ENCODE measurements at regions not wholly inside any gene's neighbourhood (a gene's known extent, or its start where the extent isn't known, plus 50 kb on each side); places are given as distances from the start of the nearest gene placed in this dataset.
"Not testable (repeated sequence)": the region's sequence is repeated elsewhere in the genome, so short reads cannot be mapped to it uniquely, and the experiment has no call there.

DNA sequence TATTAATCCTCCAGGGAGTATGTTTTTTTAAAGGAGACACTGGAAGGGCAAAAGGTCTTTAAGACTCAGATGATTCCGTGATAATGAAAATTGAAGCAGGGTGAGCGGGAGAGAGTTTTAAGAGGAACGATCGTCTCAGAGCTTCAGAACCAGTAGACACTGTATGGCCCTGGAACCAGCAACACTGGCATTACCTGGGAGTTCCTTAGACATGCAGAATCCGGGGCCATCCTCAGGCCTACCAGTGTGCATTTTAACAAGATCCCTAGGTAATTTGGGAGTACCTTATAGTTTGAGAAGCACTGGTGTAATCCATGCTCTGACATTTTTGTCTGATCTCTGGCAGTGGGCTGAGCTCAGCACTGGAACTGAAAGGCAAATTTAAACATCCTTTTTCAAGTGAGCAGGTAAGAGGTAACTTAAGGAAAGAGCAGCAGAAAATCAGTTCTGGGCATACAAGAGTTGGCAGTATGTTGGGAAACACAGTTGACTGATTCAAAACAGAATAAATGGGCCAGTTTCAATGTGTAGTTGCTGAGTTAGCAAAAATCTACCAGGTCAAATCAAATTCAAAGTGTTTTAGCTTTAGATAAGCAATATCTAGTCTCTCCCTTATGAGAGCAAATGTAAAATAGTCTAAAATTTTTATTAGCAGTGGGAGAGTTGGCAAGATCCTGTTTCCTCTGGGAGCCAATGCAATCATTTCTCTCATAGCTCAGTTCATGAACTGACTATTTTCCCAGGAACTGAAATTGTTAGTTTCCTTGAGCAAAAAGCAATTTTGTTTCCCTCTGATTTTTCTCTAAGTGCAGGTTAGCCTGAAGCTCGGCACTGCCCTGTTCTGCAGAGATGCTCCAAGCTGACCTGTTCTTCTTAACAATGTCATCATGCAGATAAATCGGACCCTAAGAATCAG is 97.2 kb upstream of the ELMO1 start:
- DNase-seq (ENCODE audit: insufficient read length, low spot score) (no peak), FAIRE-seq (no peak)

DNA sequence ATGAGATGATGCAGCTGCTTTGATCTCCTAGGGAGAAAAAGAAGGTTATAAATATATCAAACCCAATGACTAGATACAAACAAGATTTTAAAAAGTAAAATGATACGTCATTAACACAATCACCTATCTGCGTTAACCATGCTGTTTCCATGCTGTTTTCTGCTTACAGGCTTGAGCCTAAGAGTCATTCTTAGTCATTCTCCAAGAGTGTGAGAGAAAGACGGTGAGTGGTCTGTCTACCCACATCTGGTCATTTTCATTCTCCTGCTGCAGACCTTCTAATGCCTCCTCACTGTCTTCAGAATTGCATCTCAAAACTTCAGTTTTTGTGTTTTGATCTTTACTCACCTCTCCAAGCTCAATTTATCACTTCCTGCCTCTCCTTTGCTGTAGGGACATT is 98.0 kb upstream of the ELMO1 start:
- FAIRE-seq (no peak), DNase-seq (ENCODE audit: insufficient read length, low spot score) (no peak)

GRCh38 chr7:37549076-37549931 is 100.6 kb upstream of the ELMO1 start:
- no peak for DNase-seq (ENCODE audit: insufficient read length, low spot score)

GRCh38 chr7:37550426-37550825 is 101.8 kb upstream of the ELMO1 start:
- FAIRE-seq (no peak), DNase-seq (ENCODE audit: insufficient read length, low spot score) (no peak)

More at GRCh38 chr7:37549076-37549931, 100.6 kb upstream of the ELMO1 start:
- no peak for FAIRE-seq

DNA sequence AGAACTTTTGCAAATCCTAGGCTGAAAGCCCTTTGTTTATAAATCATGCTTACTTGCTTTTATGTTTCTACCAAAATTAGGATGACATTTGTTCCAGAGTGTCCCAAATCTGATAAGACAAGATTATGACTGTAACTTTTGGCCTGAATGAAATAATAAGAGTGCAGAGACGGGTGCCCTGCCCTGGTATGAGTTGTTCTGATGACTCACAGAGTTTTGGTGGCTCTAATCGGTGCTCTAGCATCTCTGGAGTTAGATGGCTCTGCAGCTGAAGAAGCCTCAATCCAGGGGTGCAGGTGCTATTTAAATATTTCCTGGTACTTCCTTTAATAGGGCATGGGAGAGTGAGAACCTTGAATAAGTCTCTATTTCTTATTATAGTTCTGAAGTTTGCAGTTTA is 102.2 kb upstream of the ELMO1 start:
- FAIRE-seq, result no peak
- DNase-seq (ENCODE audit: insufficient read length, low spot score), result no peak

DNA sequence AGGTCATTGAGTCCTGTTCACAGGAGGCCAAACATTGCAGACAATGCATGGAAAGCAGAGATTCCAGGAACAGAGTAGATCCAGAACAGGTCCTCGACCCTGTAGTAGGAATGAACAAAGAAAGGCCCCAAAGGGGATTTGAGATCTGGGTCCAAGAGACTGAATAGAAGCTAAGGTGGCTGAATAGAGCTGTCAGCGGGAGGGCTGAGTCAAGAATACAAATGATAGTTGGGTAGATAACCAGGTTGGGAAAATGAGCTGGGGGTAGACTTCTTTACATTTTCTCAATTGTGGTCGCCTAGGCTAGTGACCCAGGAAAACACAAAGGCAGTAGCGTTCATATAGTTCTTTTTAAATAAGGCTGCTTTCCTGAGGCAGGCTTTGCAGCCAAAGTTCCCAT is 103.4 kb upstream of the ELMO1 start:
- FAIRE-seq (no peak), DNase-seq (ENCODE audit: insufficient read length, low spot score) (no peak)

- FAIRE-seq, result not testable (repeated sequence)
Observed at GRCh38 chr7:37552439-37552838, 103.8 kb upstream of the ELMO1 start.

GRCh38 chr7:37555528-37555927 is 106.9 kb upstream of the ELMO1 start:
- DNase-seq (ENCODE audit: insufficient read length, low spot score) (no peak), FAIRE-seq (no peak)

More at GRCh38 chr7:37552439-37552838, 103.8 kb upstream of the ELMO1 start:
- not testable (repeated sequence) for DNase-seq (ENCODE audit: insufficient read length, low spot score)

DNA sequence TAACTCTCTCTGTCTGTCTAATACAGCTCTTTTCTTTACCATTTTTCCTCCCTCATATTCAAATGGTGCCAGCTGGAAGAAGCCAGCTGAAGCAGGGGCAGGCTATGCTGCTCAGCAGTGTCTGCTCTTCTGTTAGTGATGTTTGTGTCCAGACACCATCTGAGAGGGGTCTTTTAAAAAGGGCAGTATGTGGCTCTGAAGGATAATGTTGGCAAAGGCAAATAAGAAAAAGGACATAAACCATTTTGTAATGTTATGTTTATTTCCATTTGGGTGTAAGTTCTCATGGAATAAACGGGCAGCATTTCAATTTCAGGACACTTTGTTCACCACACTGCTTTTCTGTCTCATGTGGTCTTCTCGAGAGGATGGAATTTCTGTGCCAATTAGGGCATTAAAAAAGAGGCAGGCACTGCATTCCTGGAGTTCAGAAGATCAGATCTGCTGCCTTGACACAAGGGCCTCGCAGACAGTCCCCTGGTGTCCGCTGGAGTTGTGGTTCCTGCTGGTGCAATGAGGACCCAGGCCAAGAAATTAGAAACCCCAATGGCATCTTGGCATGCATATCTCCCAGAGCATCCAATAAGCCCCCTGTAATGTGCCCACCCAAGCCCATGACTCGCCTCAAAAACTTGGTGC is 109.0 kb upstream of the ELMO1 start:
- FAIRE-seq (no peak), DNase-seq (ENCODE audit: insufficient read length, low spot score) (no peak)

GRCh38 chr7:37558320-37559096 is 109.8 kb upstream of the ELMO1 start:
- no peak for FAIRE-seq
- DNase-seq (ENCODE audit: insufficient read length, low spot score), result no peak

DNA sequence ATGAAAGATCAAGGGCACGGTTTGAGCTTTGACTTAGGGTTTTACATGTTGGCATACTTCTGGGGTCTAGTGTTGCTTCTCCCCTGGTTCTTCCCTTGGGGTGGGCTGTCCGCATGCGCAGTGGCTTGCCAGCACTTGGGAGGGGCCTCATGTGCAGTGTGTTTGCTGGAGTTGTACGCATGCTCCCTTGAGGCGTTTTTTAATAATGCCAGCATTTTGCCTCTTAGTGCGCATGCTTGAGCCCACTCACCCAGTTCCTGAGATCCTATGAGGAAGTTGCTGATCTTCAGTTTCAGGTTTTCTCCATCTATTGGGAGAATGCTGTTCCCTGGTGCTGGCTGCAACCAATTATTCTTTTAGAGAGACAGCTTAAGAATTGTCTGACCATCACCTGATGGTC is 113.4 kb upstream of the GPR141 start:
- DNase-seq (ENCODE audit: insufficient read length, low spot score), result no peak
- no peak for FAIRE-seq

DNA sequence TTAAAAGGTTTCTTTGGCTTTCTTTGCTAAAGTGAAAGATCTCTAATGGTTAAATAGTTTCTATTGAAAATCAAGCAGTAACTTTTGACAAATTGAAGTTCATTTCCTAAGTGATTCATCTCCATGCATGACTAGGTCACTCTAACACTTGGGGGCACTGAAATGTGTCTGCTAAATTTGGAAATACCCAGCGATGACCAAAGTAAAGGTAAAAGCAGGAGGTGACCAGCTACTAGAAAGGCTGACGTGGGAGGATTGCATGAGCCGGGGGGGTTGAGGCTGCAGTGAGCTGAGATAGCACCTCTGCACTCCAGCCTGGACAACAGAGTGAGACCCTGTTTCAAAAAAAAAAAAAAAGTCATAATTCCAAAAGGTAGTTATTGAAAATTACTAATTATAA is 111.8 kb upstream of the GPR141 start:
- FAIRE-seq (no peak), DNase-seq (ENCODE audit: insufficient read length, low spot score) (no peak)

GRCh38 chr7:37577412-37577811 is 106.2 kb upstream of the GPR141 start:
- DNase-seq (ENCODE audit: insufficient read length, low spot score) (no peak), FAIRE-seq (no peak)

DNA sequence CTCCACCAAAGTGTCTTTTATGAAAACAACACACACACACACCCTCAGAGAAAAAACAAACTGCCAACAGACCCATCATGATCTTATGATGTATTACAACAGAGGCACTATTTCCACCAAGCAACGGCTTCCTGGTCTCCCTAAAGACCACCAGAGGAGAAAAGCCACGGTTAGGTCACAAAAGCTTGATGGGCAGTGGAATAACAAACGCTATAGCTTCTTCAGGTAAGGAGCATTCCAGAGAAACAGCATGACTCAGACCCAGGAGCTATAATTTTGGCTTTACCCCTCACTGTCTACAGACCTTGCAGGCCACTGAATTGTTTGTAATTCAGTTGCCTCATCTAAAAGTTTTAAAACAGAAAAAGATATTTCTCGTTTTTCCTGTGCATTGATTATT is 105.7 kb upstream of the GPR141 start:
- FAIRE-seq, result no peak
- DNase-seq (ENCODE audit: insufficient read length, low spot score), result no peak

DNA sequence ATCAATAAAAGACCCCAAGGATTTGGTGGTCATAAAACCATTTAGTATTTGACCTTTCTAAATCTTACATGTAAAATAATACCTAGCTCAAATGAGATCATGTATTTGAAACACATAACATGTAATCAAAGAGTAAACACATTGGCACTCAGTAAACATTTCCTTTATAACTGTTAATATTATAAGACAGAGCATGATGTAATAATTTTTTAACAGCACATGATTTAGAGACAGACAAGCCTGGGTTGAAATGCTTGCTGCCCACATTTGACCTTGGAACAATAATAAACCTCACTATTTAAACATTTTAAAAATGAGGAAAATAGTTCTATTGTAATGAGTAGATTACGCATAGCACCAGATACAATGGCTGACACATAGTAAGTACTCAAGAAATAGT is 105.2 kb upstream of the GPR141 start:
- FAIRE-seq (no peak), DNase-seq (ENCODE audit: insufficient read length, low spot score) (no peak)

DNA sequence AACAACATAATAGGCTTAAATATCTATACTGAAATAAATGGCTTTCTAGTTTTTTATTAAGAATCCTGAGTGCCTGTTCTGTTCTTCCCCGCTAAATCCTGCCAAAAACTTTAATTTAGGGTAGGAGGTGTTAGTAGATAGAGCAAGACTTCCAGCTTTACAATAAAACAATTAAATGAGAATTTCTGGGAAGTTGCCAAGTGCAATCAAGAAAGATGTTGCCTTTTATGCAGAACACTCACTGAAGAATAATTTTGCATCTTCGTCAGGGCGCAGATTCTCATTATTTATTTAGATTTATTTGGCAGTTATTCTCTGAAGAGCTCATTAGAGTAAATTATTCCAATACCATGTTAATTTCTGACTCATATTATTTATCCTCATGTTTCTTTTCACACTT is 103.2 kb upstream of the GPR141 start:
- no peak for DNase-seq (ENCODE audit: insufficient read length, low spot score)
- FAIRE-seq, result no peak

DNA sequence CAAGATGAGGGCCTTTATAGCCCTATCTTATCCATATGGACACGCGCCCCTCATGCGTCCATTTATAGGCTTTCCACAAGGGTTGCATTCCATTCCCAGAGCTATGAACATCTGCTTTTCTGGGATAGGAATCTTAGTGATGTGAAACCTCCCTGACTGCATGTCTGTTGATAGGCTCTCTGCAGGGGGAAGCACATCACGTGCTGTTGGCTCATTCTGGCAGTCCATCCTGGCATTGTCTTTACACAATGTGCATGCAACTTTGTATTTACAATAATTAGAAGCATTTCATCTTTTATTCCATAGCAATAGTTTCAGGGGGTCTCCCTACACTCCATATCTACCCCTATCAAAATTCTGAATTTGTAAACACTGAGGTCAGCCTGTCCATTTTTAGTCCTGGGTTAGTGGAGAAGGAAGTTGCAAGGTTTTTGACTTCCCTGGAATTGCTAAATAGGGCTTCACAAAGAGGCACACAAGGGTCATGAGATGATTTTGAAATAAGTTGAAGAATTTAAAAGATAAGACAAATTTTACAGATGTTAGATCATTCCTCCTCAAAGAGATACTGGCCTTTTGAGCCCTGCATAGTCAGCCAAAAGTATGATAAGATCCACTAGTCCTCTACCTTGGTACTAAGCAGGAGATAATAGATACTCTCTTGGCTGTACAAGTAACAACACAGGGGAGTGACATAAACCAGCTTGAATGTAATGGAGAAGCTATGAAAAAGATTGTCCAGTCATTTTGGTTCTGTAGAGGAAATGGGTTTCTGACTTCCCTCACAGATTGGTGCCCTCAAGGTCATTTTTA is 98.7 kb upstream of the GPR141 start:
- FAIRE-seq; DNase-seq (ENCODE audit: insufficient read length, low spot score): not testable (repeated sequence)

- DNase-seq (ENCODE audit: insufficient read length, low spot score) (no peak), FAIRE-seq (no peak)
Observed at GRCh38 chr7:37590824-37591223, 92.7 kb upstream of the GPR141 start.

DNA sequence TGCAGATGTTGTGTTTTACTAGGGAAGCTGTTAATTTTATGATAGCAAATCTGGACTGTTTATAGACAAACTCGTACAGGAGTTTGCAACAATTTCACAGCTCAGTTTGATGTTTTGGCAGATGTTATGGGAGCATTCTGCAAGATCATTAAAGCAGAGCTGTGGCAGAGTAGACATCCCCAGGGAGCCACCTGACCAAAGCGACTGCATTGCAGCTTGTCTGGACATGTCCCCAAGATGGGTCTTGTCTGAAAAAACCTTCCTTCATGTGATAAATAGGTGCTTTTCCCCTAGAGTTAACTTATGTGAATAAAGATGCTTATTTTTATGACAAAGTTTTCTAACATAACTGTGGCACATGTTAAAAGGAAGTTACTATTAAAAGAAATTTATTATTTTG is 91.2 kb upstream of the GPR141 start:
- FAIRE-seq (no peak), DNase-seq (ENCODE audit: insufficient read length, low spot score) (no peak)

DNA sequence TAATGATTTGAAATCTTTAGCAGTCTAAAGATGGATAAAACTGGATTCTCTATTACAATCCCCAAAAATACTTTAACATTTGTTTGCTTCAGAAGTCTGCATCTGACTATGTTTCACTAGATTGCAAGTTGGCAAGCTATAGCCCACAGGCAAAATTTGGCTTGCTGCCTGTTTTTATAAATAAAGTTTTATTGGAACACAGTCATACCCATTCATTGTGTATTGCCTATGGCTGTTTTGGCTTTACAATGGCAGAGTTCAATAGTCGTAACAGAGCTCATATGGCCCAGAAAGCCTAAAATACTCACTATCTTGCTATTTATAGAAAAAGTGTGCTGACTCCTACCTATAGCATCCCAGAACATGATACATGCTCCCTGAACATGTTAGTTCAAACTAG is 89.0 kb upstream of the GPR141 start:
- FAIRE-seq (no peak), DNase-seq (ENCODE audit: insufficient read length, low spot score) (no peak)
